Peyer's patch (tissue), 4 donors: ENCODE measurements at regions not wholly inside any gene's neighbourhood (a gene's known extent, or its start where the extent isn't known, plus 50 kb on each side); places are given as distances from the start of the nearest gene placed in this dataset.

Experiments
- CTCF ChIP-seq, 6 experiments: fragments of 450-650 bp in 4 of 6; fragments of 200-600 bp in 2 of 6; sonication (generic) in 1 of 6; IDR thresholded peaks; one replicate each; pipeline ENCODE4 v1.5.1; 2017 to 2019; ENCODE audit warnings: antibody characterized with exemption in 6 of 6, mild to moderate bottlenecking in 3 of 6, moderate library complexity in 1 of 6
- POLR2A ChIP-seq, 2 donors: fragments of 450-650 bp; IDR thresholded peaks; one replicate each; pipeline ENCODE4 v1.5.1; 2017; ENCODE audit warnings: antibody characterized with exemption in 2 of 2, mild to moderate bottlenecking in 2 of 2, moderate library complexity in 2 of 2

DNA sequence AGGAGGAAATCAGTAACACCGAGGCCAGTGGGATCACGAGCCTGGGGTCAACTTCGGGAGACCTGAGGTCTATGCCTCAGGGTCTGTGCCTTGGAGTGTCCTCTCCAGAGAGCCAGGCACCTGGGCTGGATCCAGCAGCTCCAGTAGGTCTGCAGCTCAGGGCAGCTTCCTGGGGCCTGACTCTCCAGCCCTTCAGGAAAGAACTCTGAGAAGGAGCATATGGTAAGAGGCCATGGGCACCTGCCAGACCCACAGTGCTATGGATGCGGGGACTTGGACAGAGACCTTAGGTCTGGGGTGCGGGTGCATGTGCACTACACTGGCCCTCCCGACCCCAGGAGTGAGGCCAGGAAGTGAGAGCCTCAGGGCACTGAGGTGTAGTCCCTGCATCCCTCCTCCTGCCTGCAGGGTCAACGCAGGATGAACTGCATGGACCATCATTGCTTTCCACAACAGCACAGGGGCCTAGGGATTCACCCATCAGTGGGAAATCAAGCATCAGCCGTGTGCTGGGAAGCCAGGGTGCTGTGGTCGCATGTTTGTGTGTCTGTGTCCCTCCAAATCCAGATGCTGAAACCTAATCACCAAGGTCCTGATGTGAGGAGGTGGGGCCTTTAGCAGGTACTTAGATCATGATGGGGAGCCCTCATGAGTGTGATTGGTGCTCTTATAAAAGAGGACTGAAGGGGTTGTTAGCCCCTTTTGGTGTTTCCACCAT lies 210.9 kb upstream of the CST7 start:
- TF ChIP-seq CTCF (IDR thresholded peaks at IDR 0.05) (no peak), POLR2A (IDR thresholded peaks at IDR 0.05) (no peak)
